ENCODE measurements at regions not wholly inside any gene's neighbourhood (a gene's known extent, or its start where the extent isn't known, plus 50 kb on each side); places are given as distances from the start of the nearest gene placed in this dataset.

DNA sequence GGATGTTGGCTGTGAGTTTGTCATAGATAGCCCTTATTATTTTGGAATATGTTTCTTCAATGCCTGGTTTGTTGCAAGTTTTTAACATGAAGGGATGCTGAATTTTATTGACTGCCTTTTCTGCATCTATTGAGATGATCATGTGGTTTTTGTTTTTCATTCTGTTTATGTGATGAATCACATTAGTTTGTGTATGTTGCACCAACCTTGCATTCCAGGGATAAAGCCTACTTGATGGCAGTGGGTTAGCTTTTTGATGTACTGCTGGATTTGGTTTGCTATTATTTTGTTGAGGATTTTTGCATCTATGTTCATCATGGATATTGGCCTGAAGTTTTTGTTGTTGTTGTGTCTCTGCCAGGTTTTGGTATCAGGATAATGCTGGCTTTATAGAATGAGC, 225.6 kb downstream of the PCSK1 start:
- TF ChIP-seq, protein P1, sequence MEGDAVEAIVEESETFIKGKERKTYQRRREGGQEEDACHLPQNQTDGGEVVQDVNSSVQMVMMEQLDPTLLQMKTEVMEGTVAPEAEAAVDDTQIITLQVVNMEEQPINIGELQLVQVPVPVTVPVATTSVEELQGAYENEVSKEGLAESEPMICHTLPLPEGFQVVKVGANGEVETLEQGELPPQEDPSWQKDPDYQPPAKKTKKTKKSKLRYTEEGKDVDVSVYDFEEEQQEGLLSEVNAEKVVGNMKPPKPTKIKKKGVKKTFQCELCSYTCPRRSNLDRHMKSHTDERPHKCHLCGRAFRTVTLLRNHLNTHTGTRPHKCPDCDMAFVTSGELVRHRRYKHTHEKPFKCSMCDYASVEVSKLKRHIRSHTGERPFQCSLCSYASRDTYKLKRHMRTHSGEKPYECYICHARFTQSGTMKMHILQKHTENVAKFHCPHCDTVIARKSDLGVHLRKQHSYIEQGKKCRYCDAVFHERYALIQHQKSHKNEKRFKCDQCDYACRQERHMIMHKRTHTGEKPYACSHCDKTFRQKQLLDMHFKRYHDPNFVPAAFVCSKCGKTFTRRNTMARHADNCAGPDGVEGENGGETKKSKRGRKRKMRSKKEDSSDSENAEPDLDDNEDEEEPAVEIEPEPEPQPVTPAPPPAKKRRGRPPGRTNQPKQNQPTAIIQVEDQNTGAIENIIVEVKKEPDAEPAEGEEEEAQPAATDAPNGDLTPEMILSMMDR (IDR thresholded peaks at IDR 0.05; ENCODE audit: insufficient read depth, low read length) = no peak
- TF ChIP-seq, protein P2, sequence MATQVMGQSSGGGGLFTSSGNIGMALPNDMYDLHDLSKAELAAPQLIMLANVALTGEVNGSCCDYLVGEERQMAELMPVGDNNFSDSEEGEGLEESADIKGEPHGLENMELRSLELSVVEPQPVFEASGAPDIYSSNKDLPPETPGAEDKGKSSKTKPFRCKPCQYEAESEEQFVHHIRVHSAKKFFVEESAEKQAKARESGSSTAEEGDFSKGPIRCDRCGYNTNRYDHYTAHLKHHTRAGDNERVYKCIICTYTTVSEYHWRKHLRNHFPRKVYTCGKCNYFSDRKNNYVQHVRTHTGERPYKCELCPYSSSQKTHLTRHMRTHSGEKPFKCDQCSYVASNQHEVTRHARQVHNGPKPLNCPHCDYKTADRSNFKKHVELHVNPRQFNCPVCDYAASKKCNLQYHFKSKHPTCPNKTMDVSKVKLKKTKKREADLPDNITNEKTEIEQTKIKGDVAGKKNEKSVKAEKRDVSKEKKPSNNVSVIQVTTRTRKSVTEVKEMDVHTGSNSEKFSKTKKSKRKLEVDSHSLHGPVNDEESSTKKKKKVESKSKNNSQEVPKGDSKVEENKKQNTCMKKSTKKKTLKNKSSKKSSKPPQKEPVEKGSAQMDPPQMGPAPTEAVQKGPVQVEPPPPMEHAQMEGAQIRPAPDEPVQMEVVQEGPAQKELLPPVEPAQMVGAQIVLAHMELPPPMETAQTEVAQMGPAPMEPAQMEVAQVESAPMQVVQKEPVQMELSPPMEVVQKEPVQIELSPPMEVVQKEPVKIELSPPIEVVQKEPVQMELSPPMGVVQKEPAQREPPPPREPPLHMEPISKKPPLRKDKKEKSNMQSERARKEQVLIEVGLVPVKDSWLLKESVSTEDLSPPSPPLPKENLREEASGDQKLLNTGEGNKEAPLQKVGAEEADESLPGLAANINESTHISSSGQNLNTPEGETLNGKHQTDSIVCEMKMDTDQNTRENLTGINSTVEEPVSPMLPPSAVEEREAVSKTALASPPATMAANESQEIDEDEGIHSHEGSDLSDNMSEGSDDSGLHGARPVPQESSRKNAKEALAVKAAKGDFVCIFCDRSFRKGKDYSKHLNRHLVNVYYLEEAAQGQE (IDR thresholded peaks at IDR 0.05; ENCODE audit: insufficient replicate concordance, low read depth) = no peak
- TF ChIP-seq SPI1 (IDR thresholded peaks at IDR 0.05; ENCODE audit: borderline replicate concordance, low read depth) (no peak), POLR2AphosphoS5 (IDR thresholded peaks at IDR 0.05; ENCODE audit: low read depth) (no peak), GABPA (IDR thresholded peaks at IDR 0.05; ENCODE audit: low read depth) (no peak)
